SIG-M5 treated with dmso at 0.1 percent for 504 hours (cell line): ENCODE measurements at regions not wholly inside any gene's neighbourhood (a gene's known extent, or its start where the extent isn't known, plus 50 kb on each side); places are given as distances from the start of the nearest gene placed in this dataset.

Source experiments
- DNase-seq: peaks from one replicate; lab custom pipeline; 2025; ENCODE audit not compliant: unreplicated experiment; lab: John Stamatoyannopoulos, UW

DNA sequence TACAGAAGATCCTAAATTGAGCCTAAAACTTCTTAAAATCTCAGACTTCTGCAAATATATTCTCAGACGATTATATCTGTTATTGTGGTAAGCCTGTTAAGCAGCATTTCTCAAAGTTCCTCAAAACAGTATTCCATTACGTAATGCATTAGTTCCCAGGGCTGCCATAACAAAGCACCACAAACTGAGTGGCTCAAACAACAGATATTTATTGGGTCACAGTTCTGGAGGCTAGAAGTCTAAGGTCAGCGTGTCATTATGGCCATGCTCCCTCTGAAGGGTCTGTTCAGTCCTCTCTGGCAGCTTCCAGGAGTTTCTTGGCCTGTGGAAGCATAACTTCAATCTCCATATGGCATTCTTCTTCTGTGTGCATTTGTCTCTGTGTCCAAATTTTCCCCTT lies 103.5 kb upstream of the ST6GALNAC5 start:
- DNase-seq: peak; percentile 75

DNA sequence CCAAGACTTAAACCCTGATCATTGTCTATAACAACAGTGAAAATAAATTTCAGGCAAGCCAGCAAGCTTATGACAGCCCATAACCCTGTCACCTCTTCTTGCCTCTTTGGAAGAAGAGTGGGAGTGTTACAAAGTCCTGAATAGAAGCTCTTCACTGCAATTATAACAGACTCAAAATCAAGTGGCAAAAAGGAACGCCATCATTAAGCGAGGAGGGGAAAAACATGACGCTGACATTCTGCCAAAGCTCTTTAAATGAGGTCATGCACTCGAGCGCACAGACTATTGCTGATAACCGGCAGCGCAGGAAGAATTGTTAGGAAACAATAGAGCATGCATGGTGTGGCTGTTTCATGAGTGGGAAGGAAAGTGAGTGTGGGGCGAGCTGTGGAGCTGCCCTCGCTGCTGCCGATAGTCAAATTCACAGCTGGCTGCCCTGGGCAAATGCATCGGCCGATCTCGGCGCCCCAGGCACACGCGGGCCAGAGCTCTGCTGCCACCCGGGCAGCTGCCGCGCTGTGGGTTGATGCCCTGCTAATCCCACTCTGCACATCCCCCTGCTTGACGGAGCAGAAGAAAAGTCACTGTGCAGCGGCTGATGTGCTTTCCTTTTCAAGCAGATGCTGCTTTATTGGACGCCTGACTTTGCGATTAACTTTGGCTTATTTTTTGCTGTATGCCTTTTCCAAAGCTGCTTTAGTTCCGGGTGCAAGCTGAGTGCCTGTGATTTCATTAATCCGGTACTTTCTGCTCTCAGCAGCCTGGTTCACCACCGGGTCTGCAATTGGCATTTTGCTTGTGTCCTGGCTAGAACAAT lies 102.4 kb upstream of the ST6GALNAC5 start:
- no peak for DNase-seq

DNA sequence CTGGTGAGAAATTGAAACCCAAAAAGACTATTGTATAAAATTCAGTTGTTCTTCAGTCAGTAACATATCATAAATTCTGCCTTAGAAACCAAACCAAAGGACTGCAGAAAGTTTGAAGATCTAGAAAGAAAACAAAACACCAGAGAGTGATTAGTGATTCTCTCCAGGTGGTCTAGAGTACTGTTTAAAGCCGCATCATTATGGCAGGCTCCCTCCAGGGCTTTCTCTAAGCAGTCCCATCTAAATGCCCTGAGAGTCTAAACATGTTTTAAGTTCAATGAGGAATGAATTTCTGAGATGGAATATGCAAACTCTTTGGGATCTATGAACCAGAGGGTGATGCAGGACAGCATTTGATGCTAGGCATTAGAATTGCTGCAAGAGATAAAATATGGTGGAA lies 100.9 kb upstream of the ST6GALNAC5 start:
- DNase-seq: no peak

DNA sequence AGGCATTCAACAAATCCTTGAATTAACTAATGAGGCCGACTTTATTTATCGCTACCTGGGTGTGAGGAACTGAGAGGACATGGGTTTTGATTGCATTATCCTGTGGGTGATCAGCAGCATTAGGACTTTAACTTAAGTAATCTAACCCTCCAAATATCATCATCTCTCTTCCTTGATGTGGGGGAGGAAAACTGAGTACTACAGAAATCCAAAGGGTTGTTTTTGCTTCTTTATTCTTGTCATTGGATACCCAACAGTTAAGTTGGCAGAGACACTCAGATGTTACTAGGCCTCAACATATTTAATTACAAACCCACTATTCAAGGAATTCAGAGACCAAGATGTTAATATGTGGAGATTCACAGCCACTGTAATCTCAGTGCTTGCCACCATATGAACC lies 97.4 kb upstream of the ST6GALNAC5 start:
- DNase-seq: no peak

DNA sequence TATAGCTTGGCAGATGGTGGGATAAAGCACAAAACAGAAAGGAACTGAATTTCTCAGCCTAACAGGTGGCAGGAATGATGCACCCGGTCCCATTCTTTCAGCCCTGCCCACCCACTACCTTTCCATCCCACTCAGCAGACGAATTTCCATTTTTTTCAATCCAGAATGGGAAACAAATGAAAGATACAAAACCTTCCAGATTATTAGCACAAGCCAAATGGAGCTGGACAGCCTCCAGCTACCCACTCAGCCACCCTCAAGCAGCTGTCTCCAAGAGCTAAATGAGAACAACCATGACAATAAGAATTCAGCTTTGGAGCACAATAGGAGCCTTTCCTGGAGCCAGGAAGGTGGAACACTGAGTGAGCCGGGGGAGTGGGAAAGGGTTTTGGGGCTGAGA lies 96.3 kb upstream of the ST6GALNAC5 start:
- DNase-seq: no peak

DNA sequence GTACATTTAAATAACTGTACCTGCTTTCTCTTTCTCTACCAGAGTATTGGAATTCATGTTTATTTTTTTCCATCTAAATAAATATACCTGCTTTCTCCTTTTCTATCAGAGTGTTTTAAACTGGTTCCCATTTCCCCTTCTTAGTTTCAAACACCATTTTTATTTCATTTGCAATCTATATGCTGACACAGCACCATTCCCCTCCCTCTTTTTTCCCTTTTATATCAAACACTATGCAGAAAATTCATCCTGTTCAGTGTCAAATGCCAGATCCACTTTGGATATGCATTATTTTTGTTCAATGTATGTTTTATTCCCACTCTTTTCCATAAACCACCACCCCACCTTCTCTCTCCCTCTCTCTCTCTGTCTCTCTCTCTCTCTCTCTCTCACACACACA lies 85.8 kb upstream of the ST6GALNAC5 start:
- no peak for DNase-seq

DNA sequence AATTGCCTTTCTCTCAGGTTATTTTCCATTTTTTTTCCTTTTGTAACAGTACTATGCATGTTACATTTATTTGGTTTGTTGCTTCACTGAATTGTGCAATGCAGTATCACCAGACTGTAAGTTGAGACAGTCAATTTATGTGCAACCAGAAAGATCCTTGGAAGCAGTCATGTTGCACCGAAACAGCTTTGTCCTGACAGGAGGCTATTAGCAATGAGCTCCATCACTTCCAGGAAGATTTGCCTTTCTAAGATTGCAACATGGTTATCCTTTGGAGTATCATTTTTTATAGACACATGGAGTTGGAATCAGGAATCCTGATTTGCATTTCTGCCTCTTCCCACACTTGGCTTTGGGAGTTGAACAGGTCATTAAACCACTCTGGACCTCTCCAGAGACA lies 84.5 kb upstream of the ST6GALNAC5 start:
- no peak for DNase-seq

DNA sequence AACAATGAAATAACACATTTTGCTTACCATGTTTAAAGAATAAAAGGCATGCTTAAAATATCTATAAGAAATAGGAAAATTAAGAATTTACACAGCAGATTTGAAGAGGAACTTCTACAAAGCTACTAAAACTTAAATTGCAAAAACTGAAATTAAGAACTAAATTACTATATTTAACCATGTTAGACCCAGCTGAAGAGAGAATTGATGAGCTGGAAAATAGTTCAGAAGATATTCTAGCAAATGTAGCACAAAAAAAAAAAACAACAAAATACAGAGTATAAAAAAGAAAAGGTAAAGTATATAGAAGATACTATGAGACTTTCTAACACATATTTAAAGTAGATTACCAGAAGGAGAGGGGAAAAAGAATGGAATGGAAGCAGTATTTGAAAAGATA lies 82.8 kb upstream of the ST6GALNAC5 start:
- no peak for DNase-seq

DNA sequence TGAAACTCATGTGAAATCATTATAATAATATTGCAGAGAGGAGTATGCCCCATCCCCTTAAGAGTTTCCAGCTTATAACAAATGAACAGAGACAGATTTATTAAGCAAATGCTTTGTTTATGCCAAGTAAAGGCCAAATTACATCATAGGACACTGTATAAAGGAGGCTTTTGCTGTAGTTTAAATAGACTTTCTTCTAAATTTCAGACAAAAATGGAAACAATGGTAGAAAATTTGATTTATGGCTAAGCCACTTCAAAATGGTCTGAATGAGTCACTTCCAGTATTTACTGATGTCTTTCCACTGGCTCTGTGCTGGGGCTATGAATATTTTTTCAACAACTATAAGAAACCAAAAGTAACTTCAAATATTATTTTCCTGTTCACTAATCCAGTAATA lies 81.1 kb upstream of the ST6GALNAC5 start:
- no peak for DNase-seq

DNA sequence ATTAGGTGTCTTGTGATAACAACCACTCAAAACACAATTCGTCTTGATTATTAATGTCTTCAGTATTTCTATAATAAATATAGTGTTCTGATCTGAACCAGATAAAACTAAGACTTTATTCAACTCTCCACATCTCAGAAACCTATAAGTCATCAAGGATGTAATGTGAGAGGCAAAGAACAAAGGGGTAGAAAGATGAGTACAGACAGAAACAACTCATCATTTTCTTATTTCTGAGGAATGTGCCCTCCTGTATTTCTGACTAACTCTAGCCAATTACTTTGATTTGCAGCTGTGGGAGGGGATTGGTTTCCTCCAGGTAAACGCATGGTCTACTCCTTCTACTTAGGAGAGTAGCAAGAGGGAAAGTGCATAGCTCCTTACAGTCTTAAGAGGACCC lies 73.7 kb upstream of the ST6GALNAC5 start:
- no peak for DNase-seq

DNA sequence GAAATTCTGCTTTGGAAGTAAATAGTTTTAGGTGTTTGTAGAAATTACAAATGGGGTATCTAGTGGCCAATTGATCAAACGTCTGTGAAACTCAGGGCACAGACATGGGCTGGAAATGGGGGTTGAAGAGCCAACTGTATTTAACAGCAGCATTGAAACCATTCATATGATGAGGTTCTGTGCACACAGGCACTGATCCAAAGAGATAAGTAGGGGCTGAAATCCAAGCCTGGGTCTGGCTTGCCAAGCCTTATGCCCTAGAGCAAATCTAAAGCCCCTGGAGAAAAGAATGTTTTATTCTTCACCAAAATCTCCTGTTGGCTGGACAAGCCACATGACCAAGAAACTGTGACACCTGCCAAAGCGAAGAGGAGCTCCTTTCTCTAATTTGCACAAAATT lies 67.6 kb upstream of the ST6GALNAC5 start:
- DNase-seq: no peak

DNA sequence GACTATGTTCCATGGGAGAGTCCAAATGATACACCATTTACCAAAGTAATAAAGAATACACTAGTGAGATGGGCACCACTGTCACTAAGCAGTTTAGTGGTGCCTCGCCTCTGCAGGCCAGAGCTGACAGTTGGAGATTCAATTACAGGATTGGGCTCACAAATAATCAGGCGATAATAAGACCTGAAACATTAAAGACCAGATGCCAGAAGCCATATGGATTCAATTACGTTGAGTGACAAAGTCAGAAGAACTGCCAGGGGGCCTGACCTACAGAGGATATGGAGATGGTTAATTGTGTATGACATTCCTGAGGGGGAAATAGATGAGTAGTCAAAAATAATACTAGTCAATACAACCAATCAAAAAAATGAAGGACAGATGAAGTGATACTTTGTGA lies 65.2 kb upstream of the ST6GALNAC5 start:
- DNase-seq: no peak

DNA sequence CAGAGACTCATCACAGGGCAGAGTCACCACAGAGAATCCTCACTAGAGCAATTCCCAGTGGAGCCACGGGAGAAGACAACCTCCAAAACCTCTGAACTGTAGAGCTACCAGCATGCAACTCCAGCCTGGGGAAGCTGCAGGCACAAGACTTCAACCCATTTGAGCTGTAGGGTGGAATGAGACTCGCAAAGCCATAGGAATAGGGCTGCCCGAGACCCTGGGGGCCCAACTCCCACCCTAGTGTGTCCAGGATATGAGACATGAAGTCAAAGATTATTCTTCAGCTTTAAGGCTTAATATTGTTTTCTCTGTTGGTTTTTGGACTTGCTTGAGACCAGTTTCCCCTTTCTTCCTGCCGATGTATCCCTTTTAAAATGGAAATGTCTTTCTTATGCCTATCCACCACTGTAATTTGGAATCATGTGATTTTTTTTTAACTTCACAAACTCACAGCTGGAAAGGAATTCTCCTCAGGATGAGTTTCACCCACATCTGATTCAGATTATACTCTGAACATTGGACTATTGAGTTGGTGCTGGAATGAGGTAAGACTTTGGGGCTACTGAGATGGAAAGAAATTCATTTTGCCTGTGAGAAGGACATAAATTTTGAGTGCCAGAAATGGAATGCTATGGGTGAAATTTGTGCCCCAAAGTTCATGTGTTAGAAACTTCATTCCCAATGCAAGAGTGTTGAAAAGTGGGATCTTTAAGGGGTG lies 59.6 kb upstream of the ST6GALNAC5 start:
- DNase-seq: no peak
